K562 (cell line): ENCODE measurements at regions not wholly inside any gene's neighbourhood (a gene's known extent, or its start where the extent isn't known, plus 50 kb on each side); places are given as distances from the start of the nearest gene placed in this dataset.

ENCODE experiments used
- FOXJ3 ChIP-seq: sonication (generic); formaldehyde crosslinking; IDR thresholded peaks from 2 replicates; pipeline ENCODE4 v1.4.0; 2020; ENCODE audit warnings: mild to moderate bottlenecking, missing genetic modification reagents
- MIER1 ChIP-seq: fragments of 450-650 bp; IDR thresholded peaks from 2 replicates; pipeline ENCODE4 v1.6.1; 2016; ENCODE audit warnings: antibody characterized with exemption, mild to moderate bottlenecking, low read depth
- TF ChIP-seq, protein P1 (sequence below): fragments of 250-450 bp; sonication (Bioruptor Pico); IDR thresholded peaks from 2 replicates; pipeline ENCODE4 v1.4.0; 2020; ENCODE audit warnings: mild to moderate bottlenecking, moderate library complexity
- TF ChIP-seq, protein P2 (sequence below), 3 experiments: IDR thresholded peaks in 2 of 3; conservative IDR thresholded peaks in 1 of 3; 2 replicates each; pipeline ENCODE4 v1.5.1; 2011 to 2012; ENCODE audit warnings: low read length in 3 of 3, mild to moderate bottlenecking in 3 of 3, control low read depth in 2 of 3, improper control_type of control experiment in 1 of 3, inconsistent platforms in 1 of 3, low read depth in 1 of 3, mixed read lengths in 1 of 3, moderate library complexity in 1 of 3; ENCODE audit not compliant: insufficient read depth in 2 of 3
- TF ChIP-seq, protein P3 (sequence below): IDR thresholded peaks from 3 replicates; pipeline ENCODE4 v1.6.1; 2011; ENCODE audit warnings: borderline replicate concordance, mild to moderate bottlenecking, moderate library complexity; ENCODE audit not compliant: insufficient read length; ENCODE audit errors: extremely low read depth
- TF ChIP-seq, protein P4 (sequence below): sonication (generic); formaldehyde crosslinking; IDR thresholded peaks from 2 replicates; pipeline ENCODE4 v1.8.1; 2023; ENCODE audit warnings: mild to moderate bottlenecking, missing genetic modification reagents, moderate library complexity
- TF ChIP-seq, protein P5 (sequence below): fragments of 250-450 bp; sonication (Bioruptor Pico); IDR thresholded peaks from 2 replicates; pipeline ENCODE4 v1.4.0; 2020; ENCODE audit warnings: mild to moderate bottlenecking, moderate library complexity
- TF ChIP-seq, protein P6 (sequence below): fragments of 250-450 bp; sonication (Bioruptor Pico); IDR thresholded peaks from 2 replicates; pipeline ENCODE4 v1.5.0; 2021

DNA sequence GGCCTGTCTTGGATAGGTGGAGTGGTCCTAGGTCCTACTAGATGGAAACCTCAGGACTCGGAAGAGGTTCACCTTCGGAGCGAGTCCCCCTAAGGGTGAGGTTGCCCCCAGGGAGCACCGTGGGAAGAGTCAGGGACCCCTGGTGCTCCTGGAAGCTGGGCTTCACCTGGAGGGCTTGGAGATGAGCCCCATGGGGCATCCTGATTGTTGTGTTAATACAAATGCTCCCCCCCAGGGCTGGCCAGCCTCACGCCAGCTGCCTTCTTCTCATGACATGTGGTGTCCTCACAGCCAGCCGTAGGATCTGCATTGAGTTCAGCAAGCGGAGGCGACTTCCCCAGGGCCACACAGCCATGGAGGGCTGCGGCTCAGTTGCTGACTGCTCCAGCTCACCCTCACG, 1487.5 kb downstream of the BRD1 start:
- TF ChIP-seq, protein P1, sequence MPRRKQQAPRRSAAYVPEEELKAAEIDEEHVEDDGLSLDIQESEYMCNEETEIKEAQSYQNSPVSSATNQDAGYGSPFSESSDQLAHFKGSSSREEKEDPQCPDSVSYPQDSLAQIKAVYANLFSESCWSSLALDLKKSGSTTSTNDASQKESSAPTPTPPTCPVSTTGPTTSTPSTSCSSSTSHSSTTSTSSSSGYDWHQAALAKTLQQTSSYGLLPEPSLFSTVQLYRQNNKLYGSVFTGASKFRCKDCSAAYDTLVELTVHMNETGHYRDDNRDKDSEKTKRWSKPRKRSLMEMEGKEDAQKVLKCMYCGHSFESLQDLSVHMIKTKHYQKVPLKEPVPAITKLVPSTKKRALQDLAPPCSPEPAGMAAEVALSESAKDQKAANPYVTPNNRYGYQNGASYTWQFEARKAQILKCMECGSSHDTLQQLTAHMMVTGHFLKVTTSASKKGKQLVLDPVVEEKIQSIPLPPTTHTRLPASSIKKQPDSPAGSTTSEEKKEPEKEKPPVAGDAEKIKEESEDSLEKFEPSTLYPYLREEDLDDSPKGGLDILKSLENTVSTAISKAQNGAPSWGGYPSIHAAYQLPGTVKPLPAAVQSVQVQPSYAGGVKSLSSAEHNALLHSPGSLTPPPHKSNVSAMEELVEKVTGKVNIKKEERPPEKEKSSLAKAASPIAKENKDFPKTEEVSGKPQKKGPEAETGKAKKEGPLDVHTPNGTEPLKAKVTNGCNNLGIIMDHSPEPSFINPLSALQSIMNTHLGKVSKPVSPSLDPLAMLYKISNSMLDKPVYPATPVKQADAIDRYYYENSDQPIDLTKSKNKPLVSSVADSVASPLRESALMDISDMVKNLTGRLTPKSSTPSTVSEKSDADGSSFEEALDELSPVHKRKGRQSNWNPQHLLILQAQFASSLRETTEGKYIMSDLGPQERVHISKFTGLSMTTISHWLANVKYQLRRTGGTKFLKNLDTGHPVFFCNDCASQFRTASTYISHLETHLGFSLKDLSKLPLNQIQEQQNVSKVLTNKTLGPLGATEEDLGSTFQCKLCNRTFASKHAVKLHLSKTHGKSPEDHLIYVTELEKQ (CRISPR knock-in tag): no peak
- TF ChIP-seq FOXJ3 (CRISPR knock-in tag) (no peak), MIER1 (no peak)
- TF ChIP-seq, protein P2, sequence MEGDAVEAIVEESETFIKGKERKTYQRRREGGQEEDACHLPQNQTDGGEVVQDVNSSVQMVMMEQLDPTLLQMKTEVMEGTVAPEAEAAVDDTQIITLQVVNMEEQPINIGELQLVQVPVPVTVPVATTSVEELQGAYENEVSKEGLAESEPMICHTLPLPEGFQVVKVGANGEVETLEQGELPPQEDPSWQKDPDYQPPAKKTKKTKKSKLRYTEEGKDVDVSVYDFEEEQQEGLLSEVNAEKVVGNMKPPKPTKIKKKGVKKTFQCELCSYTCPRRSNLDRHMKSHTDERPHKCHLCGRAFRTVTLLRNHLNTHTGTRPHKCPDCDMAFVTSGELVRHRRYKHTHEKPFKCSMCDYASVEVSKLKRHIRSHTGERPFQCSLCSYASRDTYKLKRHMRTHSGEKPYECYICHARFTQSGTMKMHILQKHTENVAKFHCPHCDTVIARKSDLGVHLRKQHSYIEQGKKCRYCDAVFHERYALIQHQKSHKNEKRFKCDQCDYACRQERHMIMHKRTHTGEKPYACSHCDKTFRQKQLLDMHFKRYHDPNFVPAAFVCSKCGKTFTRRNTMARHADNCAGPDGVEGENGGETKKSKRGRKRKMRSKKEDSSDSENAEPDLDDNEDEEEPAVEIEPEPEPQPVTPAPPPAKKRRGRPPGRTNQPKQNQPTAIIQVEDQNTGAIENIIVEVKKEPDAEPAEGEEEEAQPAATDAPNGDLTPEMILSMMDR (IDR thresholded peaks at IDR 0.05 in 2 of 3, conservative IDR thresholded peaks at IDR 0.05 in 1 of 3; ENCODE audit: insufficient read depth in 2 of 3, low read depth in 1 of 3, low read length in 3 of 3): no peak
- TF ChIP-seq, protein P3, sequence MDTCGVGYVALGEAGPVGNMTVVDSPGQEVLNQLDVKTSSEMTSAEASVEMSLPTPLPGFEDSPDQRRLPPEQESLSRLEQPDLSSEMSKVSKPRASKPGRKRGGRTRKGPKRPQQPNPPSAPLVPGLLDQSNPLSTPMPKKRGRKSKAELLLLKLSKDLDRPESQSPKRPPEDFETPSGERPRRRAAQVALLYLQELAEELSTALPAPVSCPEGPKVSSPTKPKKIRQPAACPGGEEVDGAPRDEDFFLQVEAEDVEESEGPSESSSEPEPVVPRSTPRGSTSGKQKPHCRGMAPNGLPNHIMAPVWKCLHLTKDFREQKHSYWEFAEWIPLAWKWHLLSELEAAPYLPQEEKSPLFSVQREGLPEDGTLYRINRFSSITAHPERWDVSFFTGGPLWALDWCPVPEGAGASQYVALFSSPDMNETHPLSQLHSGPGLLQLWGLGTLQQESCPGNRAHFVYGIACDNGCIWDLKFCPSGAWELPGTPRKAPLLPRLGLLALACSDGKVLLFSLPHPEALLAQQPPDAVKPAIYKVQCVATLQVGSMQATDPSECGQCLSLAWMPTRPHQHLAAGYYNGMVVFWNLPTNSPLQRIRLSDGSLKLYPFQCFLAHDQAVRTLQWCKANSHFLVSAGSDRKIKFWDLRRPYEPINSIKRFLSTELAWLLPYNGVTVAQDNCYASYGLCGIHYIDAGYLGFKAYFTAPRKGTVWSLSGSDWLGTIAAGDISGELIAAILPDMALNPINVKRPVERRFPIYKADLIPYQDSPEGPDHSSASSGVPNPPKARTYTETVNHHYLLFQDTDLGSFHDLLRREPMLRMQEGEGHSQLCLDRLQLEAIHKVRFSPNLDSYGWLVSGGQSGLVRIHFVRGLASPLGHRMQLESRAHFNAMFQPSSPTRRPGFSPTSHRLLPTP: no peak
- TF ChIP-seq, protein P4, sequence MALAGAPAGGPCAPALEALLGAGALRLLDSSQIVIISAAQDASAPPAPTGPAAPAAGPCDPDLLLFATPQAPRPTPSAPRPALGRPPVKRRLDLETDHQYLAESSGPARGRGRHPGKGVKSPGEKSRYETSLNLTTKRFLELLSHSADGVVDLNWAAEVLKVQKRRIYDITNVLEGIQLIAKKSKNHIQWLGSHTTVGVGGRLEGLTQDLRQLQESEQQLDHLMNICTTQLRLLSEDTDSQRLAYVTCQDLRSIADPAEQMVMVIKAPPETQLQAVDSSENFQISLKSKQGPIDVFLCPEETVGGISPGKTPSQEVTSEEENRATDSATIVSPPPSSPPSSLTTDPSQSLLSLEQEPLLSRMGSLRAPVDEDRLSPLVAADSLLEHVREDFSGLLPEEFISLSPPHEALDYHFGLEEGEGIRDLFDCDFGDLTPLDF (CRISPR knock-in tag): no peak
- TF ChIP-seq, protein P5, sequence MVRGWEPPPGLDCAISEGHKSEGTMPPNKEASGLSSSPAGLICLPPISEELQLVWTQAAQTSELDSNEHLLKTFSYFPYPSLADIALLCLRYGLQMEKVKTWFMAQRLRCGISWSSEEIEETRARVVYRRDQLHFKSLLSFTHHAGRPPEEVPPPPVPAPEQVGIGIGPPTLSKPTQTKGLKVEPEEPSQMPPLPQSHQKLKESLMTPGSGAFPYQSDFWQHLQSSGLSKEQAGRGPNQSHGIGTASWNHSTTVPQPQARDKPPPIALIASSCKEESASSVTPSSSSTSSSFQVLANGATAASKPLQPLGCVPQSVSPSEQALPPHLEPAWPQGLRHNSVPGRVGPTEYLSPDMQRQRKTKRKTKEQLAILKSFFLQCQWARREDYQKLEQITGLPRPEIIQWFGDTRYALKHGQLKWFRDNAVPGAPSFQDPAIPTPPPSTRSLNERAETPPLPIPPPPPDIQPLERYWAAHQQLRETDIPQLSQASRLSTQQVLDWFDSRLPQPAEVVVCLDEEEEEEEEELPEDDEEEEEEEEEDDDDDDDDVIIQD: no peak
- TF ChIP-seq, protein P6, sequence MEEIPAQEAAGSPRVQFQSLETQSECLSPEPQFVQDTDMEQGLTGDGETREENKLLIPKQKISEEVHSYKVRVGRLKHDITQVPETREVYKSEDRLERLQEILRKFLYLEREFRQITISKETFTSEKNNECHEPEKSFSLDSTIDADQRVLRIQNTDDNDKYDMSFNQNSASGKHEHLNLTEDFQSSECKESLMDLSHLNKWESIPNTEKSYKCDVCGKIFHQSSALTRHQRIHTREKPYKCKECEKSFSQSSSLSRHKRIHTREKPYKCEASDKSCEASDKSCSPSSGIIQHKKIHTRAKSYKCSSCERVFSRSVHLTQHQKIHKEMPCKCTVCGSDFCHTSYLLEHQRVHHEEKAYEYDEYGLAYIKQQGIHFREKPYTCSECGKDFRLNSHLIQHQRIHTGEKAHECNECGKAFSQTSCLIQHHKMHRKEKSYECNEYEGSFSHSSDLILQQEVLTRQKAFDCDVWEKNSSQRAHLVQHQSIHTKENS (CRISPR knock-in tag): no peak
